Left colon (tissue), 2 donors: ENCODE measurements at regions not wholly inside any gene's neighbourhood (a gene's known extent, or its start where the extent isn't known, plus 50 kb on each side); places are given as distances from the start of the nearest gene placed in this dataset.
"Not testable (repeated sequence)": the region's sequence is repeated elsewhere in the genome, so short reads cannot be mapped to it uniquely, and the experiment has no call there.

ENCODE experiments used
- ATAC-seq: fragments of 200-7000 bp; cut with Tn5 transposase; one replicate; pipeline ENCODE4 v1.9.1; 2020; ENCODE audit warnings: mild to moderate bottlenecking, moderate library complexity
- DNase-seq, 2 donors: peaks; one replicate each; pipeline ENCODE4 v3.0.0-alpha.2; 2020
- intact Hi-C, 2 donors: fragments of 100-400 bp; cut with DNase I in 1 of 2; cut with micrococcal nuclease in 1 of 2; formaldehyde crosslinking; loops; one replicate each; pipeline versions ENCODE4 v1.11.2 to v1.14.0; 2022; cut with DNase I, micrococcal nuclease
- donor health status: DM: no; HTN: no; CAD: no.
- donor health status: DM: yes; HTN: yes; CAD: no.

GRCh38 chr18:76307293-76307690 lies 187.8 kb downstream of the ZNF516 start:
- ATAC-seq = no peak
- no peak for DNase-seq
- intact Hi-C loops = no loop called here

- DNase-seq (no peak), ATAC-seq (no peak)
- intact Hi-C loops = no loop called here
Measured at GRCh38 chr18:76306685-76307292, 188.3 kb downstream of the ZNF516 start.

GRCh38 chr18:76285866-76286265 lies 209.2 kb downstream of the ZNF516 start:
- ATAC-seq = no peak
- intact Hi-C loops = no loop called here

GRCh38 chr18:76281565-76281964 lies 213.5 kb downstream of the ZNF516 start:
- intact Hi-C loops = no loop called here
- ATAC-seq (no peak), DNase-seq (no peak)

More at GRCh38 chr18:76285866-76286265, 209.2 kb downstream of the ZNF516 start:
- DNase-seq = no peak

GRCh38 chr18:76277801-76278200 lies 217.2 kb downstream of the ZNF516 start:
- ATAC-seq = no peak
- intact Hi-C loops = no loop called here
- DNase-seq = no peak

GRCh38 chr18:76275727-76276313 lies 219.2 kb downstream of the ZNF516 start:
- no peak for ATAC-seq
- intact Hi-C loops = no loop called here
- DNase-seq = no peak

- DNase-seq = no peak
- ATAC-seq = no peak
- intact Hi-C loops = no loop called here
Measured at GRCh38 chr18:76274468-76275289, 220.4 kb downstream of the ZNF516 start.

- ATAC-seq (no peak), DNase-seq (no peak)
- intact Hi-C loops = no loop called here
Measured at GRCh38 chr18:76273956-76274355, 221.1 kb downstream of the ZNF516 start.

- no peak for DNase-seq
- intact Hi-C loops = no loop called here
- ATAC-seq = no peak
Measured at GRCh38 chr18:76273036-76273545, 222.0 kb downstream of the ZNF516 start.

- ATAC-seq, intact Hi-C loops, DNase-seq: not testable (repeated sequence)
Measured at GRCh38 chr18:76267423-76267822, 227.6 kb downstream of the ZNF516 start.

- DNase-seq (no peak), ATAC-seq (no peak)
- intact Hi-C loops = no loop called here
Measured at GRCh38 chr18:76266236-76266991, 228.6 kb downstream of the ZNF516 start.

- peak in 1 of 2 donors; percentile 39 for DNase-seq
- no peak for ATAC-seq
- intact Hi-C loops = no loop called here
Measured at GRCh38 chr18:76265497-76266235, 229.4 kb downstream of the ZNF516 start.

- DNase-seq = no peak
- intact Hi-C loops = no loop called here
- no peak for ATAC-seq
Measured at GRCh38 chr18:76264876-76265250, 230.2 kb downstream of the ZNF516 start.

GRCh38 chr18:76264198-76264875 lies 230.7 kb downstream of the ZNF516 start:
- DNase-seq (no peak), ATAC-seq (no peak)
- intact Hi-C loops = no loop called here

- DNase-seq = no peak
- no peak for ATAC-seq
- intact Hi-C loops = no loop called here
Measured at GRCh38 chr18:76263046-76264005, 231.7 kb downstream of the ZNF516 start.

GRCh38 chr18:76260941-76261472 lies 234.0 kb downstream of the ZNF516 start:
- DNase-seq = no peak
- ATAC-seq = no peak
- intact Hi-C loops = no loop called here

GRCh38 chr18:76259711-76260110 lies 235.3 kb downstream of the ZNF516 start:
- ATAC-seq (no peak), DNase-seq (no peak)
- intact Hi-C loops = no loop called here
